ENCODE measurements at regions not wholly inside any gene's neighbourhood (a gene's known extent, or its start where the extent isn't known, plus 50 kb on each side); places are given as distances from the start of the nearest gene placed in this dataset.

GRCh38 chr16:63614429-63614828 lies 1507.4 kb downstream of the CDH11 start:
- no peak for TF ChIP-seq CTCF (IDR thresholded peaks at IDR 0.05; ENCODE audit: low read length)
- no peak for TF ChIP-seq EZH2 (optimal IDR thresholded peaks at IDR 0.05; ENCODE audit: low read depth, low read length)
